SU-DHL-6 (cell line): ENCODE measurements at regions not wholly inside any gene's neighbourhood (a gene's known extent, or its start where the extent isn't known, plus 50 kb on each side); places are given as distances from the start of the nearest gene placed in this dataset.
"Not testable (repeated sequence)": the region's sequence is repeated elsewhere in the genome, so short reads cannot be mapped to it uniquely, and the experiment has no call there.

Experiments used
- H2AFZ ChIP-seq: fragments of 200-600 bp; sonication (generic); 2 replicates; pipeline ENCODE4 v1.6.1; 2014; ENCODE audit warnings: low read depth, mild to moderate bottlenecking, moderate library complexity, mixed read lengths, antibody characterized with exemption, low read length; ENCODE audit not compliant: severe bottlenecking
- H3F3A ChIP-seq: fragments of 200-600 bp; shearing (Covaris generic); 2 replicates; pipeline ENCODE4 v1.6.0; 2016; ENCODE audit warnings: antibody characterized with exemption, mild to moderate bottlenecking; ENCODE audit not compliant: insufficient read depth
- H3K27ac ChIP-seq: fragments of 200-600 bp; sonication (generic); 2 replicates; pipeline ENCODE4 v1.5.1; 2016; ENCODE audit warnings: low read depth, mild to moderate bottlenecking, low read length, moderate library complexity, mixed read lengths
- H3K27me3 ChIP-seq: fragments of 200-600 bp; sonication (generic), shearing (Covaris generic); 2 replicates; pipeline ENCODE4 v1.6.0; 2014; ENCODE audit warnings: mild to moderate bottlenecking, low read length
- H3K36me3 ChIP-seq: fragments of 200-600 bp; sonication (generic); 2 replicates; pipeline ENCODE4 v1.6.1; 2014; ENCODE audit warnings: mild to moderate bottlenecking, low read length, mixed read lengths
- H3K4me2 ChIP-seq: fragments of 300-600, 200-600 bp; shearing (Covaris generic), sonication (generic); 2 replicates; pipeline ENCODE4 v1.6.0; 2014; ENCODE audit warnings: low read length, low read depth, mild to moderate bottlenecking; ENCODE audit not compliant: poor library complexity, severe bottlenecking
- H3K4me3 ChIP-seq: fragments of 200-600 bp; sonication (generic); 2 replicates; pipeline ENCODE4 v1.5.1; 2014; ENCODE audit warnings: antibody characterized with exemption, low read length, mild to moderate bottlenecking, mixed read lengths; ENCODE audit not compliant: insufficient read depth, poor library complexity, severe bottlenecking
- H3K79me2 ChIP-seq: fragments of 200-600 bp; sonication (generic); 2 replicates; pipeline ENCODE4 v1.6.1; 2014; ENCODE audit warnings: mild to moderate bottlenecking, low read length, moderate library complexity; ENCODE audit not compliant: insufficient read depth
- H3K9ac ChIP-seq: fragments of 200-600 bp; sonication (generic); 2 replicates; pipeline ENCODE4 v1.7.0; 2014; ENCODE audit warnings: mild to moderate bottlenecking, low read length
- H3K9me2 ChIP-seq: fragments of 200-600 bp; sonication (generic); replicated peaks from 2 replicates; pipeline ENCODE4 v1.6.1; 2014; ENCODE audit warnings: low read length; ENCODE audit not compliant: insufficient read depth
- H3K9me3 ChIP-seq: fragments of 200-600 bp; sonication (generic); 2 replicates; pipeline ENCODE4 v1.6.1; 2014; ENCODE audit warnings: low read length, mixed read lengths; ENCODE audit not compliant: insufficient read depth
- H4K20me1 ChIP-seq: fragments of 200-600 bp; sonication (generic); 2 replicates; pipeline ENCODE4 v1.6.1; 2014; ENCODE audit warnings: low read depth, mild to moderate bottlenecking, antibody characterized with exemption, low read length, moderate library complexity, mixed read lengths
- CTCF ChIP-seq: fragments of 200-600 bp; sonication (generic); IDR thresholded peaks from one replicate; pipeline ENCODE4 v1.5.1; 2017; ENCODE audit warnings: antibody characterized with exemption, mild to moderate bottlenecking, low read length, moderate library complexity; ENCODE audit not compliant: insufficient read depth, poor library complexity, severe bottlenecking
- EZH2phosphoT487 ChIP-seq: fragments of 200-600 bp; sonication (generic), shearing (Covaris generic); conservative IDR thresholded peaks from 2 replicates; pipeline ENCODE4 v1.6.1; 2018; ENCODE audit warnings: mild to moderate bottlenecking, antibody characterized with exemption, low read length, moderate library complexity, mixed read lengths

DNA sequence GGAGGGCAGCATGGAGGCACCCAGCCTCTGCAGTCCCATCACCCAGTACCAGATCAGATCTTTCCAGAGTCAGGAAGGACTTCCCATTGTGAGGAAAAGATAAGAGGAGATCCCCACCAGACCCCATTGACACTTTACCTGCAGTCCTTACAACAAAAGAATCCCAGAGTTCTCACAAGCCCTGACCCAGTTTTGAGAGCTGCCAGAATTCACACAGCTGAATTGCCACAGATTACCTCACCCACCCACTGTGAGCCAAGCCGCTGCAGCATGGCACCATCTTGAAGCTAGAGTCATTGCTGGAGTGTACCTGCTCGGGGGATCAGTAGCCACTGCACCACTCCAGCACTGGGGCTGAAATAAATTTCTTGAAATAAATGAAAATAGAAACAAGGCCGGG lies 91.8 kb upstream of the UBASH3B start:
- no peak overlapping the region for H3K27ac ChIP-seq
- no peak overlapping the region for H3K9ac ChIP-seq
- no peaks in the 10 kb centered on the region for H3F3A ChIP-seq
- H3K27me3 ChIP-seq: no peaks in the 10 kb centered on the region
- H3K9me3 ChIP-seq: no peaks in the 10 kb centered on the region
- no peak overlapping the region for H3K4me2 ChIP-seq
- H3K79me2 ChIP-seq: no peaks in the 10 kb centered on the region
- TF ChIP-seq CTCF (no peak), EZH2phosphoT487 (no peak)
- H3K36me3 ChIP-seq: no peaks in the 10 kb centered on the region
- H2AFZ ChIP-seq: no peak overlapping the region
- no peaks in the 10 kb centered on the region for H4K20me1 ChIP-seq
- no peak overlapping the region for H3K4me3 ChIP-seq
- no peaks in the 10 kb centered on the region for H3K9me2 ChIP-seq

DNA sequence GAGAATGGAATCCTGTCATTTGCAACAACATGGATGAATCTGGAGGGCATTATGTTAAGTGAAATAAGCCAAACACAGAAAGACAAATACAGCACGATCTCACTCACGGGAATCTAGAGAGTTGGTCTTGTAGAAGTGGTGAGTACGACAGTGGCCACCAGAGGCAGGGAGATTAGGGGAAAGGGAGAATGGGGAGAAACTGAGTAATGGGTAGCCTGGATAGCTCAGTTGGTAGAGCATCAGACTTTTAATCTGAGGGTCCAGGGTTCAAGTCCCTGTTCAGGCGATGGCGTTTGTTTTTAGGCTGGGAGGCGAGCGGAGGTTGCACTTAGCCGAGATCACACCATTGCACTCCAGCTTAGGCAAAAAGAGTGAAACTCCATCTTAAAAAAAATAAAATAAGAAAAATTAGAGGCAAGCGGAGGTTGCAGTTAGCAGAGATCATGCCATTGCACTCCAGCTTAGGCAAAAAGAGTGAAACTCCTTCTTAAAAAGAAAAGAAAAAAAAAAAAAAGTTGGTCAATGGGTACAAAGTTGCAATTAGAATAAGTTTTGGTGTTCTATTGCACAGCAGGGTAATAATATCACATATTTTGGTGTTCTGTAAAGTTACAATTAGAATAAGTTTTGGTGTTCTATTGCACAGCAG lies 95.7 kb upstream of the UBASH3B start:
- Histone ChIP-seq H3K27ac (no peak overlapping the region), H3K27me3 (no peaks in the 10 kb centered on the region), H3K4me2 (no peak overlapping the region), H3K9me3 (no peaks in the 10 kb centered on the region), H3K4me3 (no peak overlapping the region), H3K36me3 (no peaks in the 10 kb centered on the region), H3K9ac (no peak overlapping the region), H4K20me1 (no peaks in the 10 kb centered on the region), H3F3A (no peaks in the 10 kb centered on the region), H3K9me2 (no peaks in the 10 kb centered on the region), H2AFZ (no peak overlapping the region), H3K79me2 (no peaks in the 10 kb centered on the region)
- TF ChIP-seq EZH2phosphoT487: no peak
- no peak for TF ChIP-seq CTCF

DNA sequence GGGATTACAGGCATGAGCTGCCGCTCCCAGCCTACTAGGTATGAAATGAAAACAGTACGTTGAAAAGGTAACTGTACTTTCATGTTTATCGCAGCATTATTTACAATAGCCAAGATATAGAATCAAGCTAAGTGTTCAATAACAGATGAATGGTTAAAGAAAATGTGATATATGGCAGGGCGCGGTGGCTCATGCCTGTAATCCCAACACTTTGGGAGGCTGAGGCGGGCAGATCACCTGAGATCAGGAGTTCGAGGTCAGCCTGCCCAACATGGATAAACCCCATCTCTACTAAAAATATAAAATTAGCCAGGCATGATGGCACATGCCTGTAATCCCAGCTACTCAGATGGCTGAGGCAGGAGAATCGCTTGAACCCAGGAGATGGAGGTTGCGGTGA lies 96.3 kb upstream of the UBASH3B start:
- H3K4me3 ChIP-seq, H3K9me2 ChIP-seq, H3K9me3 ChIP-seq, H3K36me3 ChIP-seq, H4K20me1 ChIP-seq, H3F3A ChIP-seq, H3K9ac ChIP-seq, H3K27me3 ChIP-seq, H3K27ac ChIP-seq, H3K4me2 ChIP-seq, H3K79me2 ChIP-seq, H2AFZ ChIP-seq: not testable (repeated sequence)

DNA sequence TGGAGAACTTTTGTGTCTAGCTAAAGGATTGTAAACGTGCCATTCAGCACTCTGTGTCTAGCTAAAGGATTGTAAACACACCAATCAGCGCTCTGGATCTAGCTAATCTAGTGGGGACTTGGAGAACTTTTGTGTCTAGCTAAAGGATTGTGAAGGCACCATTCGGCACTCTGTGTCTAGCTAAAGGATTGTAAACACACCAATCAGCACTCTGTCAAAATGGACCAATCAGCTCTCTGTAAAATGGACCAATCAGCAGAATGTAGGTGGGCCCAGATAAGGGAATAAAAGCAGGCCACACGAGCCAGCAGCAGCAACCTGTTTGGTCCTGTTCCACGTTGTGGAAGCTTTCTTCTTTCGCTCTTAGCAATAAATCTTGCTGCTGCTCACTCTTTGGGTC lies 98.4 kb upstream of the UBASH3B start:
- not testable (repeated sequence) for H3K4me2 ChIP-seq

More for the DNA sequence above, 98.4 kb upstream of the UBASH3B start:
- not testable (repeated sequence) for H3K9me2 ChIP-seq, H3K27me3 ChIP-seq, H3K27ac ChIP-seq, H2AFZ ChIP-seq, H3K36me3 ChIP-seq, H3K79me2 ChIP-seq, H4K20me1 ChIP-seq, H3K4me3 ChIP-seq, H3F3A ChIP-seq, H3K9ac ChIP-seq, H3K9me3 ChIP-seq
